KMS-11 (cell line): ENCODE measurements at regions not wholly inside any gene's neighbourhood (a gene's known extent, or its start where the extent isn't known, plus 50 kb on each side); places are given as distances from the start of the nearest gene placed in this dataset.

Experiments
- H2AFZ ChIP-seq: fragments of 200-600 bp; sonication (generic); 2 replicates; pipeline ENCODE4 v1.6.1; 2016; ENCODE audit warnings: antibody characterized with exemption, mixed run types, low read depth
- H3K27ac ChIP-seq: fragments of 200-600 bp; sonication (generic); 2 replicates; pipeline ENCODE4 v1.6.1; 2016; ENCODE audit warnings: mild to moderate bottlenecking, mixed run types
- H3K27me3 ChIP-seq: fragments of 200-600 bp; sonication (generic); 2 replicates; pipeline ENCODE4 v1.6.1; 2017; ENCODE audit warnings: mild to moderate bottlenecking, low read depth, mixed run types, moderate library complexity; ENCODE audit not compliant: insufficient read depth
- H3K36me3 ChIP-seq: fragments of 200-600 bp; sonication (generic); 2 replicates; pipeline ENCODE4 v1.6.1; 2017; ENCODE audit warnings: mild to moderate bottlenecking, mixed run types; ENCODE audit not compliant: insufficient read depth
- H3K4me1 ChIP-seq: fragments of 200-600 bp; sonication (generic); 2 replicates; pipeline ENCODE4 v1.6.1; 2016; ENCODE audit warnings: mild to moderate bottlenecking, low read depth, mixed run types; ENCODE audit not compliant: poor library complexity, severe bottlenecking
- H3K4me2 ChIP-seq: fragments of 200-600 bp; sonication (generic); 2 replicates; pipeline ENCODE4 v1.7.0; 2016; ENCODE audit warnings: mild to moderate bottlenecking, mixed run types
- H3K4me3 ChIP-seq: fragments of 200-600 bp; sonication (generic); IDR thresholded peaks from 2 replicates; pipeline ENCODE4 v1.6.1; 2017; ENCODE audit warnings: low read depth, low read length, mixed read lengths; ENCODE audit not compliant: insufficient read depth
- H3K79me2 ChIP-seq: fragments of 200-600 bp; sonication (generic); 2 replicates; pipeline ENCODE4 v1.6.1; 2016; ENCODE audit warnings: low read depth, mixed run types; ENCODE audit not compliant: insufficient read depth
- H3K9ac ChIP-seq: fragments of 200-600 bp; sonication (generic); 2 replicates; pipeline ENCODE4 v1.6.1; 2016; ENCODE audit warnings: mild to moderate bottlenecking, mixed run types
- H4K20me1 ChIP-seq: fragments of 200-600 bp; sonication (generic); 2 replicates; pipeline ENCODE4 v1.6.1; 2016; ENCODE audit warnings: mild to moderate bottlenecking, mixed run types; ENCODE audit not compliant: insufficient read depth
- CTCF ChIP-seq: fragments of 200-600 bp; sonication (generic); conservative IDR thresholded peaks from 2 replicates; pipeline ENCODE4 v1.6.1; 2017; ENCODE audit warnings: low read depth, mild to moderate bottlenecking, antibody characterized with exemption, low read length, moderate library complexity, mixed read lengths

GRCh38 chr1:55304229-55304740 lies 89.1 kb upstream of the USP24 start:
- H3K4me3 ChIP-seq: no peak overlapping the region
- H3K4me2 ChIP-seq: no peak overlapping the region
- H4K20me1 ChIP-seq: no peaks in the 10 kb centered on the region
- H3K27me3 ChIP-seq: no peaks in the 10 kb centered on the region
- no peak overlapping the region for H3K9ac ChIP-seq
- no peaks in the 10 kb centered on the region for H3K36me3 ChIP-seq
- H3K4me1 ChIP-seq: no peaks in the 10 kb centered on the region
- H3K79me2 ChIP-seq: no peaks in the 10 kb centered on the region
- no peak overlapping the region for H2AFZ ChIP-seq
- no peak for TF ChIP-seq CTCF
- H3K27ac ChIP-seq: no peak overlapping the region

GRCh38 chr1:55302972-55303371 lies 87.8 kb upstream of the USP24 start:
- TF ChIP-seq CTCF: no peak
- no peaks in the 10 kb centered on the region for H3K4me1 ChIP-seq
- no peak overlapping the region for H3K27ac ChIP-seq
- no peaks in the 10 kb centered on the region for H4K20me1 ChIP-seq
- H3K4me2 ChIP-seq: no peak overlapping the region
- no peaks in the 10 kb centered on the region for H3K27me3 ChIP-seq
- no peak overlapping the region for H3K9ac ChIP-seq
- no peak overlapping the region for H3K4me3 ChIP-seq
- H2AFZ ChIP-seq: no peak overlapping the region
- no peaks in the 10 kb centered on the region for H3K79me2 ChIP-seq
- H3K36me3 ChIP-seq: no peaks in the 10 kb centered on the region

- Histone ChIP-seq H3K9ac (no peak overlapping the region), H3K79me2 (no peaks in the 10 kb centered on the region), H3K4me3 (no peak overlapping the region), H3K27ac (no peak overlapping the region), H3K4me1 (no peaks in the 10 kb centered on the region), H3K4me2 (no peak overlapping the region), H3K36me3 (no peaks in the 10 kb centered on the region), H4K20me1 (no peaks in the 10 kb centered on the region), H2AFZ (no peak overlapping the region), H3K27me3 (no peaks in the 10 kb centered on the region)
- TF ChIP-seq CTCF: no peak
Observed at GRCh38 chr1:55301912-55302311, 86.7 kb upstream of the USP24 start.

GRCh38 chr1:55300975-55301374 lies 85.8 kb upstream of the USP24 start:
- TF ChIP-seq CTCF: no peak
- Histone ChIP-seq H3K27ac (no peak overlapping the region), H3K4me1 (no peaks in the 10 kb centered on the region), H4K20me1 (no peaks in the 10 kb centered on the region), H3K27me3 (no peaks in the 10 kb centered on the region), H3K9ac (no peak overlapping the region), H2AFZ (no peak overlapping the region), H3K4me3 (no peak overlapping the region), H3K79me2 (no peaks in the 10 kb centered on the region), H3K4me2 (no peak overlapping the region), H3K36me3 (no peaks in the 10 kb centered on the region)
